Right lobe of liver (tissue), 6 donors: ENCODE measurements at regions not wholly inside any gene's neighbourhood (a gene's known extent, or its start where the extent isn't known, plus 50 kb on each side); places are given as distances from the start of the nearest gene placed in this dataset.

ENCODE experiments used
- ATAC-seq, 4 donors: fragments of 200-7000 bp; cut with Tn5 transposase; one replicate each; pipeline ENCODE4 v1.9.1; 2020; ENCODE audit warnings: mild to moderate bottlenecking in 4 of 4, moderate library complexity in 4 of 4
- DNase-seq, 3 donors: peaks; one replicate each; pipeline ENCODE4 v3.0.0-alpha.2; 2020
- H3K27ac ChIP-seq, 3 donors: fragments of 200-600 bp; one replicate each; pipeline ENCODE4 v1.8.0; 2022
- H3K27me3 ChIP-seq, 2 donors: fragments of 200-600 bp; one replicate each; pipeline ENCODE4 v1.8.0; 2022
- H3K36me3 ChIP-seq, 4 donors: fragments of 200-600 bp; sonication (generic) in 1 of 4; one replicate each; pipeline versions ENCODE4 v1.5.1 to v1.8.0; 2017 to 2022; ENCODE audit warnings: control low read depth in 1 of 4
- H3K4me1 ChIP-seq, 4 donors: fragments of 200-600 bp; sonication (generic) in 1 of 4; one replicate each; pipeline versions ENCODE4 v1.5.1 to v1.8.0; 2017 to 2022; ENCODE audit warnings: control low read depth in 1 of 4
- H3K4me3 ChIP-seq, 3 donors: fragments of 200-600 bp; one replicate each; pipeline ENCODE4 v1.8.0; 2022
- H3K9me3 ChIP-seq, 4 donors: fragments of 200-600 bp; sonication (generic) in 1 of 4; one replicate each; pipeline versions ENCODE4 v1.5.1 to v1.8.0; 2017 to 2022; ENCODE audit warnings: control low read depth in 1 of 4
- CTCF ChIP-seq, 4 donors: fragments of 200-600 bp in 3 of 4; fragments of 450-650 bp in 1 of 4; IDR thresholded peaks; one replicate each; pipeline versions ENCODE4 v1.5.1 to v1.8.0; 2016 to 2022; ENCODE audit warnings: antibody characterized with exemption in 4 of 4, mild to moderate bottlenecking in 2 of 4
- POLR2A ChIP-seq: fragments of 450-650 bp; IDR thresholded peaks from one replicate; pipeline ENCODE4 v1.6.1; 2017; ENCODE audit warnings: antibody characterized with exemption, mild to moderate bottlenecking
- WGBS: methylation state at CpG from one replicate; pipeline ENCODE4 v1.1.6; 2018; ENCODE audit warnings: low coverage, low lambda C conversion rate; ENCODE audit not compliant: insufficient coverage; ENCODE audit errors: missing lambda C conversion rate; 5-methylcytosine and 5-hydroxymethylcytosine counted together
- intact Hi-C, 2 donors: fragments of 100-400 bp; cut with DNase I; formaldehyde crosslinking; loops; one replicate each; pipeline versions ENCODE4 v1.11.2 to v1.14.1; 2022
- donor health status: DM: no; HTN: yes; CAD: no.
- donor health status: DM: no; HTN: no; CAD: no.
- donor health status: DM: no; HTN: no; CAD: no.
- donor health status: DM: no; HTN: yes; CAD: no.
- donor health status: DM: no; HTN: yes; CAD: no.

- Histone ChIP-seq H3K4me1 (no peaks in the 10 kb centered on the region), H3K9me3 (no peaks in the 10 kb centered on the region), H3K27ac (no peak overlapping the region), H3K36me3 (no peaks in the 10 kb centered on the region), H3K27me3 (no peaks in the 10 kb centered on the region), H3K4me3 (no peak overlapping the region)
- DNase-seq: no peak
- no peak for ATAC-seq
- 71% methylated on average over 14 of the region's 14 CpGs for WGBS
- no peak for TF ChIP-seq CTCF (IDR thresholded peaks at IDR 0.05)
- TF ChIP-seq POLR2A: no peak
- intact Hi-C loops: no loop called here
Observed at GRCh38 chr6:169312658-169313346, 59.2 kb upstream of the THBS2 start.

GRCh38 chr6:169310983-169311382, 57.3 kb upstream of the THBS2 start:
- H3K9me3 ChIP-seq: no peaks in the 10 kb centered on the region
- intact Hi-C loops: no loop called here
- H3K4me3 ChIP-seq: no peak overlapping the region
- H3K36me3 ChIP-seq: no peaks in the 10 kb centered on the region
- no peak overlapping the region for H3K27ac ChIP-seq
- TF ChIP-seq CTCF (IDR thresholded peaks at IDR 0.05) (no peak), POLR2A (no peak)
- ATAC-seq (no peak), DNase-seq (no peak)
- no peaks in the 10 kb centered on the region for H3K4me1 ChIP-seq
- 87% methylated on average over 3 of the region's 3 CpGs for WGBS
- H3K27me3 ChIP-seq: no peaks in the 10 kb centered on the region
